IPS-18c (cell line): ENCODE measurements at regions not wholly inside any gene's neighbourhood (a gene's known extent, or its start where the extent isn't known, plus 50 kb on each side); places are given as distances from the start of the nearest gene placed in this dataset.
"Not testable (repeated sequence)": the region's sequence is repeated elsewhere in the genome, so short reads cannot be mapped to it uniquely, and the experiment has no call there.

ENCODE experiments used
- H3K4me3 ChIP-seq: 2 replicates; pipeline ENCODE4 v1.7.0; 2013; ENCODE audit warnings: low read depth, mild to moderate bottlenecking, low read length, moderate library complexity; ENCODE audit not compliant: insufficient read depth
- H3K9me3 ChIP-seq: one replicate; pipeline ENCODE4 v1.6.1; 2013; ENCODE audit warnings: mild to moderate bottlenecking, low read length, moderate library complexity; ENCODE audit not compliant: control insufficient read depth, insufficient read depth

GRCh38 chr6:112482373-112482772 is 135.2 kb downstream of the RFPL4B start:
- Histone ChIP-seq H3K4me3 (no peak overlapping the region), H3K9me3 (no peaks in the 10 kb centered on the region)

GRCh38 chr6:112485120-112485826 is 138.1 kb downstream of the RFPL4B start:
- H3K4me3 ChIP-seq, result no peak overlapping the region
- H3K9me3 ChIP-seq, result no peaks in the 10 kb centered on the region

DNA sequence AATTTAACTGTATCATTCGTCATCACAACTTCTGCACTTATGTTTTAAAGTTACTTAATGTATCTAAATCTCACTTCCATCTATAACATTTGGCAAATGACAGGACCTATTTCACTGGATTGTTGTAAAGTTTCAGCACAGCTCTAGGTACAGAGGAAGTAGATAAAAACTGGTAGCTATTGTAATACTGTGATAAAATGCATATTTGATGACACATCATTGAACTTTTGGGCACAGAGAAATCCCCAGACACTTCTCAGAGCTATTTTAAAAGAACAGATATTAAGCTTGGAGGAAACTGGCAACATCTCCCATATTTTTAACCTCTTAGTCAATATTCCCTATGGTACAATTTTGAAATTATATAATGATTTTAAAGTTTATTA is 138.7 kb downstream of the RFPL4B start:
- H3K4me3 ChIP-seq, result no peak overlapping the region
- no peaks in the 10 kb centered on the region for H3K9me3 ChIP-seq

DNA sequence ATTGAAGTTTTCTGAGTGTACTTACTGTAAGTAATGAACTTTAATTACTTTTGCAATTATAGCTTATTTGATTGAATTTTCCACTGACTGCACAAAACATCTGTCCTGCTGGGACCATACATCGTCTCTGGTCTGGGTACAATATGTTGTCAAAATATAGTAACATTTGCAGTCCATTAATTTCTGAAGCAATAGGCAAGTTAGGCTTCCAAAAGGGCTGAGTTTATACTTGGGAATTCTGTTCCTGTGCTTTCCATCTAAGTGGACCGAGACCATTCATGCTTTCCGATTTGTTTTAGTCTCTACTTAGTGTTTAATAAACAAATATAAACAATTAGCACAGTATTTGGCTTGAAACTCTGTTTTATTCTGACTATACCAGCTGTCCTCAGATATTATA is 139.3 kb downstream of the RFPL4B start:
- H3K4me3 ChIP-seq, result no peak overlapping the region
- no peaks in the 10 kb centered on the region for H3K9me3 ChIP-seq

GRCh38 chr6:112488238-112488637 is 141.1 kb downstream of the RFPL4B start:
- H3K4me3 ChIP-seq, result no peak overlapping the region
- no peaks in the 10 kb centered on the region for H3K9me3 ChIP-seq

- Histone ChIP-seq H3K4me3 (no peak overlapping the region), H3K9me3 (no peaks in the 10 kb centered on the region)
Measured at GRCh38 chr6:112501705-112502104, 154.6 kb downstream of the RFPL4B start.

GRCh38 chr6:112502351-112503090 is 155.4 kb downstream of the RFPL4B start:
- H3K4me3 ChIP-seq, result no peak overlapping the region

GRCh38 chr6:112503091-112503596 is 156.0 kb downstream of the RFPL4B start:
- no peaks in the 10 kb centered on the region for H3K9me3 ChIP-seq
- no peak overlapping the region; the same call in 1 of the 2 replicates for H3K4me3 ChIP-seq

More at GRCh38 chr6:112502351-112503090, 155.4 kb downstream of the RFPL4B start:
- H3K9me3 ChIP-seq, result no peaks in the 10 kb centered on the region

DNA sequence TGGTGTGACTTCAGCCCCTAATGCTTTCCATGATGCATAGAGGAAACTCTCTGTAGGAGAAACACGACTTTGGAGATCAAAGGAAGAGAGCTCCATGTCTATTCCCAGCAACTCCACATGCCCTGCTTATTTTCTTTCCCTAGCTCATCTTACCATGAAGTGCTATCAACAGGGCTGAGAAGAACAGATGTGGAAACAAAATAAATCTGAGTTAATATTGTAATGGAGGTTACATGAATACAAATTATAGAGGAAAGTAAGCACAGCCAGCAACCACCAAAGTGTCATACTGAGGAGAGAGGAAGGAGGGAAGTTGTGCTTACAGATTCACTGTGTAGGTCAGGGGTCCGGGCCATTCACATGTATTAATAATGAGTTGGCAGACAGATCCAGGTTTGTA is 157.5 kb downstream of the RFPL4B start:
- H3K4me3 ChIP-seq, result no peak overlapping the region
- H3K9me3 ChIP-seq, result no peaks in the 10 kb centered on the region

- Histone ChIP-seq H3K9me3 (no peaks in the 10 kb centered on the region), H3K4me3 (no peak overlapping the region)
Measured at GRCh38 chr6:112511441-112511840, 164.3 kb downstream of the RFPL4B start.

- Histone ChIP-seq H3K9me3 (no peaks in the 10 kb centered on the region), H3K4me3 (no peak overlapping the region)
Measured at GRCh38 chr6:112513175-112513574, 166.0 kb downstream of the RFPL4B start.

- no peak overlapping the region for H3K4me3 ChIP-seq
- no peaks in the 10 kb centered on the region for H3K9me3 ChIP-seq
Measured at GRCh38 chr6:112522587-112522986, 175.5 kb downstream of the RFPL4B start.

DNA sequence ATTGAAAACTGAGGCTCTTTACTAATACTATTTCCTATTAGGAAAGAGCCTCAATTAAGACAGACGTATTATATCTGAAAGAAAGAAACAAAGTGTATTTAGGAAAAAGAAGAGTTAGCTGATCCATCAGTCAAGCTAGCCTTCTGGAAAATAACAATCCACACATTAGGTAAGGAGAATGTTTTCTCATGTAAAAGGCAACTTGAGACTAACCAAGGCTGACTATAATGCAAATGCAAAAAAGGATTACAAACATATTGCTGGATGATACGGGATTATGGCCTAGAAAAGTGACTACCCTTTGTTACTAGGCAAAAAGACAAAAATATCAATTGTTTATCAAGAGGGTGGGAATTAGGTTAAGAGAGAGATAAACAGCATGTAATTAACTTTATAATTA is 176.9 kb downstream of the RFPL4B start:
- peaks cover 1% of the 10 kb centered on the region for H3K9me3 ChIP-seq
- no peak overlapping the region for H3K4me3 ChIP-seq

DNA sequence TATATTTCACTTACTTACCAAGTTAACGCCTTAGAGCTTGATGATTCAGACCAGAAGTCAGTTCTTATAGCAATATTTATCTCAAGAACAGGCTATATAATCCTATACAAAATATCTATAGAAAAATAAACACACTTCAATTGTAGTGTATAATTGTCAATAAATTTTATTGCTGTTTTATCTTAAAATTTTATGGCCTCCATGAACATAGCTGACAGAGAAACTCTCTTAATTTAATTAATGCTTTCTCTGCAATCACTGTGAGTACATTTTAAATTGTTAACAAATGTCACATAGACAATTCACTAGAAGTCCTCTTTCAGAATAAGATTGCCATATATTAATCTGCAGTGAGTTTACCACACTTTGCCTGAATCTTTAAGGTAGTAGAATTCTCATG is 178.6 kb downstream of the RFPL4B start:
- Histone ChIP-seq H3K9me3 (peaks cover 4% of the 10 kb centered on the region), H3K4me3 (no peak overlapping the region)

GRCh38 chr6:112526594-112526993 is 179.5 kb downstream of the RFPL4B start:
- Histone ChIP-seq H3K4me3 (no peak overlapping the region), H3K9me3 (peaks cover 4% of the 10 kb centered on the region)

GRCh38 chr6:112528306-112528705 is 181.2 kb downstream of the RFPL4B start:
- H3K4me3 ChIP-seq, H3K9me3 ChIP-seq: not testable (repeated sequence)

DNA sequence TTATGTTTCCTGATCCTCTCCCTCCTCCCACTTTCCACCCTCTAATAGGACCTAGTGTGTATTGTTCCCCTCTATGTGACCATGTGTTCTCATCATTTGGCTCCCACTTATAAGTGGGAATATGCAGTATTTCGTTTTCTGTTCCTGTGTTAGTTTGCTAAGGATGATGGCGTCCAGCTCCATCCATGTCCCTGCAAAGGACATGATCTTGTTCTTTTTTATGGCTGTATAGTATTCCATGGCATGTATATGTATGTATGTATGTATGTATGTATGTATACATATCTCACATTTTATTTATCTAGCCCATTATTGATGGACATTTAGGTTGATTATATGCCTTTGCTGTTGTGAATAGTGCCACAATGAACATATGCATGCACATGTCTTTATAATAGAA is 188.7 kb downstream of the RFPL4B start:
- H3K4me3 ChIP-seq, result no peak overlapping the region
- peaks cover under 1% of the 10 kb centered on the region for H3K9me3 ChIP-seq

- Histone ChIP-seq H3K4me3 (no peak overlapping the region), H3K9me3 (peaks cover 2% of the 10 kb centered on the region)
Measured at GRCh38 chr6:112539355-112539754, 192.2 kb downstream of the RFPL4B start.
